ENCODE measurements at regions not wholly inside any gene's neighbourhood (a gene's known extent, or its start where the extent isn't known, plus 50 kb on each side); places are given as distances from the start of the nearest gene placed in this dataset.

- Histone ChIP-seq H3K4ac (replicated peaks; ENCODE audit: insufficient read length, low read depth, low read length) (no peak overlapping the region), H3K56ac (replicated peaks; ENCODE audit: insufficient read length, low read depth, low read length) (no peak overlapping the region), H3K27me3 (replicated peaks in 1 of 4; ENCODE audit: control insufficient read depth in 3 of 4, extremely low read depth in 1 of 4, insufficient read depth in 3 of 4, low read length in 3 of 4) (no peaks in the 10 kb centered on the region), H2BK20ac (ENCODE audit: low read length) (no peak overlapping the region), H2BK12ac (ENCODE audit: low read depth, low read length) (no peak overlapping the region), H3K23me2 (ENCODE audit: low read depth, low read length) (no peaks in the 10 kb centered on the region; the same call in 1 of the 2 replicates), H3K4me3 (ENCODE audit: extremely low read depth in 1 of 4, insufficient read depth in 2 of 4, low read depth in 3 of 4, low read length in 4 of 4) (no peak overlapping the region), H3K79me1 (ENCODE audit: low read depth, low read length) (no peaks in the 10 kb centered on the region), H4K5ac (ENCODE audit: insufficient read length, low read depth, low read length) (no peak overlapping the region), H3K9ac (replicated peaks in 1 of 4; ENCODE audit: extremely low read depth in 1 of 4, low read depth in 3 of 4, low read length in 3 of 4) (no peak overlapping the region), H3K18ac (ENCODE audit: extremely low read depth, low read length) (no peak overlapping the region), H3K4me2 (ENCODE audit: insufficient read depth in 1 of 2, low read depth in 2 of 2, low read length in 2 of 2) (no peak overlapping the region), H4K91ac (replicated peaks; ENCODE audit: insufficient read length, low read length) (no peak overlapping the region), H3K79me2 (ENCODE audit: control insufficient read depth in 1 of 2, insufficient read depth in 2 of 2, low read length in 2 of 2) (no peaks in the 10 kb centered on the region), H3K36me3 (ENCODE audit: control insufficient read depth in 2 of 4, insufficient read depth in 4 of 4, low read length in 3 of 4) (no peaks in the 10 kb centered on the region), H3K23ac (ENCODE audit: insufficient read length) (no peak overlapping the region), H3K14ac (ENCODE audit: insufficient read length) (no peak overlapping the region), H3K9me3 (ENCODE audit: insufficient read depth in 2 of 2, low read depth in 1 of 2, low read length in 1 of 2) (no peaks in the 10 kb centered on the region), H2AK5ac (ENCODE audit: low read depth, low read length) (no peak overlapping the region), H4K8ac (ENCODE audit: extremely low read depth, insufficient read depth, low read length) (no peak overlapping the region), H2AFZ (ENCODE audit: low read length) (no peak overlapping the region), H2BK120ac (replicated peaks; ENCODE audit: low read depth, low read length) (no peak overlapping the region), H2BK5ac (ENCODE audit: low read depth, low read length) (no peak overlapping the region), H3K27ac (ENCODE audit: low read depth, low read length) (no peak overlapping the region), H3K4me1 (replicated peaks in 1 of 4; ENCODE audit: control insufficient read depth in 3 of 4, insufficient read depth in 4 of 4, low read length in 3 of 4) (no peaks in the 10 kb centered on the region), H4K20me1 (replicated peaks in 1 of 2; ENCODE audit: control insufficient read depth in 1 of 2, insufficient read depth in 2 of 2, low read length in 2 of 2) (no peaks in the 10 kb centered on the region), H2BK15ac (ENCODE audit: low read length) (no peak overlapping the region)
- no peak for FAIRE-seq
- CTCF ChIA-PET (ENCODE audit: partially characterized antibody), result interaction anchor here (0.7 to 1.5 kb wide), 2 partner anchors 78 to 151 kb away, joined by 3 to 6 read pairs; no protein-coding TSS in a partner anchor
- no peak for TF ChIP-seq EP300 (IDR thresholded peaks at IDR 0.05; ENCODE audit: borderline replicate concordance in 1 of 2, low read depth in 2 of 2, low read length in 2 of 2)
- no peak for TF ChIP-seq RNF2 (IDR thresholded peaks at IDR 0.05; ENCODE audit: borderline replicate concordance, low read depth, low read length, missing control alignments, poor library complexity, severe bottlenecking)
- TF ChIP-seq RFX5 (IDR thresholded peaks at IDR 0.05; ENCODE audit: borderline replicate concordance, low read depth, low read length), result no peak
- TF ChIP-seq CTCF (IDR thresholded peaks at IDR 0.05; ENCODE audit: control extremely low read depth in 1 of 3, insufficient read depth in 1 of 3, low read depth in 1 of 3, low read length in 3 of 3), result no peak
- TF ChIP-seq CEBPB (IDR thresholded peaks at IDR 0.05; ENCODE audit: low read depth, low read length), result no peak
- TF ChIP-seq SIRT6 (IDR thresholded peaks at IDR 0.05; ENCODE audit: low read length), result no peak
- no peak for TF ChIP-seq TEAD4 (IDR thresholded peaks at IDR 0.05; ENCODE audit: low read depth, low read length)
- TF ChIP-seq GABPA (IDR thresholded peaks at IDR 0.05; ENCODE audit: borderline replicate concordance, insufficient read depth, low read length), result no peak
- TF ChIP-seq CREB1 (IDR thresholded peaks at IDR 0.05), result no peak
- no peak for TF ChIP-seq TBP (IDR thresholded peaks at IDR 0.05; ENCODE audit: low read depth, low read length)
- TF ChIP-seq YY1 (IDR thresholded peaks at IDR 0.05; ENCODE audit: low read depth, low read length), result no peak
- POLR2A ChIA-PET (ENCODE audit: partially characterized antibody), result no interaction called here
- no peak for DNase-seq (ENCODE audit: low read depth in 1 of 2, low spot score in 2 of 2)
Measured at GRCh38 chr6:18674346-18674745, 287.2 kb downstream of the RNF144B start.

All from H1 (cell line).